PC-9 (cell line): ENCODE measurements at regions not wholly inside any gene's neighbourhood (a gene's known extent, or its start where the extent isn't known, plus 50 kb on each side); places are given as distances from the start of the nearest gene placed in this dataset.

Experiments used
- EZH2 ChIP-seq: fragments of 200-600 bp; sonication (generic); IDR thresholded peaks from 2 replicates; pipeline ENCODE4 v1.8.0; 2017; ENCODE audit warnings: antibody characterized with exemption, low read depth
- TF ChIP-seq, protein P1 (sequence below): fragments of 200-600 bp; sonication (generic); conservative IDR thresholded peaks from 2 replicates; pipeline ENCODE4 v1.6.1; 2017; ENCODE audit warnings: mixed run types, antibody characterized with exemption, mild to moderate bottlenecking, moderate library complexity

DNA sequence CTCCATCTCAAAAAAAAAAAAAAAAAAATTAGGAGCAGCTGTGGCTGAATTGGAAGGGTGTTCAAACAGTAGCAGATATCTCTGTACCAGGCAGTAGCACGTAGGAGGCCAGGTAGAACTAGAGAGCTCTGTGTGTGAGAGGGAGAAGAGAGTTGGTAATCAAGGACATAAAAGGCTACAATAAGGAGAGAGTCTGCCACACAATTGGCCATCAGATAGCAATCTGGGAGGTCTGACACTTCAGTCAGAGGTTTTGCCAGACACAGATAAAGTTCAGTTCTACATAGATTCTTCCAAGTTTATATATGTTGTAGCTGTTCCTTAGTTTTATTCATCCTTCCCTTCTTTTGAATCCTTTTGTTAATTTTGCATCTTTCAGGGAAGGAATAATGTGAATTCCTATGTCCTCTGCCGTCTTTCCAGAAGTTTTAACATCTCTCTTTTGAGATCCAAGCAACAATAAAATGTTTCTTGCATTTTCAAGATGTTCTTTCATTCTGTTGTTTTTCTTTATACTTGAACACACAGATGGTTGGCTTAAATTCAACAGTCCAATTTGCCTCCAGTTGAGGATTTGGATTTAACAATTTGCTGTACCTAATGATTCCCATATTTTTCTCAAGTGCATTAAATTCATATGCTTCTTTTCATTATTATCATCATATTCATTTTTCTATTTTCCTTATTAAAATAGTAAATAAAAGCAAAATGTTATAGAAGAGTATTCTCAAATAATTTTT, 600.3 kb upstream of the GCFC2 start:
- TF ChIP-seq, protein P1, sequence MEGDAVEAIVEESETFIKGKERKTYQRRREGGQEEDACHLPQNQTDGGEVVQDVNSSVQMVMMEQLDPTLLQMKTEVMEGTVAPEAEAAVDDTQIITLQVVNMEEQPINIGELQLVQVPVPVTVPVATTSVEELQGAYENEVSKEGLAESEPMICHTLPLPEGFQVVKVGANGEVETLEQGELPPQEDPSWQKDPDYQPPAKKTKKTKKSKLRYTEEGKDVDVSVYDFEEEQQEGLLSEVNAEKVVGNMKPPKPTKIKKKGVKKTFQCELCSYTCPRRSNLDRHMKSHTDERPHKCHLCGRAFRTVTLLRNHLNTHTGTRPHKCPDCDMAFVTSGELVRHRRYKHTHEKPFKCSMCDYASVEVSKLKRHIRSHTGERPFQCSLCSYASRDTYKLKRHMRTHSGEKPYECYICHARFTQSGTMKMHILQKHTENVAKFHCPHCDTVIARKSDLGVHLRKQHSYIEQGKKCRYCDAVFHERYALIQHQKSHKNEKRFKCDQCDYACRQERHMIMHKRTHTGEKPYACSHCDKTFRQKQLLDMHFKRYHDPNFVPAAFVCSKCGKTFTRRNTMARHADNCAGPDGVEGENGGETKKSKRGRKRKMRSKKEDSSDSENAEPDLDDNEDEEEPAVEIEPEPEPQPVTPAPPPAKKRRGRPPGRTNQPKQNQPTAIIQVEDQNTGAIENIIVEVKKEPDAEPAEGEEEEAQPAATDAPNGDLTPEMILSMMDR = no peak
- no peak for TF ChIP-seq EZH2
